Heart right ventricle (tissue), 16 donors: ENCODE measurements at regions not wholly inside any gene's neighbourhood (a gene's known extent, or its start where the extent isn't known, plus 50 kb on each side); places are given as distances from the start of the nearest gene placed in this dataset.

Experiments used
- ATAC-seq, 8 donors: fragments of 200-7000 bp; cut with Tn5 transposase; one replicate each; pipeline ENCODE4 v1.9.1; 2020; ENCODE audit warnings: mild to moderate bottlenecking in 8 of 8, moderate library complexity in 8 of 8, moderate number of reproducible peaks in 1 of 8
- DNase-seq, 2 donors: peaks; one replicate each; pipeline ENCODE4 v3.0.0-alpha.2; 2020
- H3K27ac ChIP-seq, 10 donors: fragments of 200-600 bp; sonication (generic) in 2 of 10; one replicate each; pipeline versions ENCODE4 v1.5.0 to v1.8.0; 2020 to 2022; ENCODE audit warnings: mild to moderate bottlenecking in 3 of 10
- H3K27me3 ChIP-seq, 7 donors: fragments of 200-600 bp; one replicate each; pipeline ENCODE4 v1.8.0; 2021 to 2022; ENCODE audit warnings: mild to moderate bottlenecking in 2 of 7
- H3K36me3 ChIP-seq, 9 donors: fragments of 200-600 bp; sonication (generic) in 1 of 9; one replicate each; pipeline versions ENCODE4 v1.5.0 to v1.8.0; 2020 to 2022; ENCODE audit warnings: mild to moderate bottlenecking in 2 of 9
- H3K4me1 ChIP-seq, 9 donors: fragments of 200-600 bp; sonication (generic) in 1 of 9; one replicate each; pipeline versions ENCODE4 v1.5.0 to v1.8.0; 2020 to 2022; ENCODE audit warnings: mild to moderate bottlenecking in 4 of 9
- H3K4me3 ChIP-seq, 10 donors: fragments of 200-600 bp; sonication (generic) in 2 of 10; one replicate each; pipeline versions ENCODE4 v1.5.0 to v1.8.0; 2020 to 2022; ENCODE audit warnings: mild to moderate bottlenecking in 7 of 10, moderate library complexity in 2 of 10
- H3K9me3 ChIP-seq, 11 donors: fragments of 200-600 bp in 10 of 11; sonication (generic) in 2 of 11; one replicate each; pipeline versions ENCODE4 v1.5.0 to v1.8.0; 2013 to 2022; ENCODE audit warnings: mild to moderate bottlenecking in 2 of 11, control low read depth in 1 of 11, moderate library complexity in 1 of 11
- CTCF ChIP-seq, 9 donors: fragments of 200-600 bp; sonication (generic) in 2 of 9; IDR thresholded peaks; one replicate each; pipeline versions ENCODE4 v1.5.0 to v1.8.0; 2021 to 2022; ENCODE audit warnings: antibody characterized with exemption in 9 of 9, mild to moderate bottlenecking in 5 of 9, moderate library complexity in 1 of 9
- WGBS, 2 donors: extraction: QIAGEN DNeasy Blood & Tissue Kit; methylation state at CpG; one replicate each; pipeline ENCODE4 v1.1.7; 2013; ENCODE audit warnings: inconsistent platforms in 1 of 2; 5-methylcytosine and 5-hydroxymethylcytosine counted together
- intact Hi-C, 10 donors: fragments of 100-400 bp; cut with DNase I; formaldehyde crosslinking; loops; one replicate each; pipeline versions ENCODE4 v1.11.1 to v1.14.2; 2022
- donor health status: Arrhythmogenic right ventricular cardiomyopathy.
- donor health status: ischemic (EF 13 %, LVEDD 7.1; RV severe dilation, severe dysfunction).
- donor health status: healthy with polysubstance abuse.
- donor health status: DM: no; HTN: yes; CAD: no.
- donor health status: DM: no; HTN: no; CAD: no.
- donor health status: ischemic (EF 25% LVEDD 6.9; RV normal size, moderate dysfunction).
- donor health status: ischemic (EF 25% LVEDD 5.7; RV mildly dilated, moderate dysfunction).
- donor health status: healthy.
- donor health status: DM: yes; HTN: yes; CAD: no.
- donor health status: Ischemic cardiomyopathy.
- donor health status: ischemic (EF 35%, LVEDD 5.7; RV mildly dilated, moderate dysfunction).
- donor health status: nonischemic (EF 11% LVEDD 7.7; RV severe dilation, severe dysfunction).
- donor health status: DM: yes; HTN: yes; CAD: no.
- donor health status: PGD.
- donor health status: ischemic (EF 29% LVEDD 5.4; RV normal size, mild dysfunction).
- donor health status: nonischemic (EF 23%, LVEDD 6.1; RV moderate dilation, normal function).

- no peaks in the 10 kb centered on the region for H3K4me1 ChIP-seq
Observed at GRCh38 chr3:147184794-147185193, 221.5 kb downstream of the ZIC4 start.

GRCh38 chr3:147173257-147173656 lies 233.1 kb downstream of the ZIC4 start:
- H3K4me3 ChIP-seq: no peak overlapping the region
- H3K27me3 ChIP-seq: no peaks in the 10 kb centered on the region
- 67 to 70% methylated on average over 4 of the region's 4 CpGs for WGBS, 2 donors
- H3K27ac ChIP-seq: no peak overlapping the region
- intact Hi-C loops: no loop called here
- DNase-seq: no peak
- no peak for TF ChIP-seq CTCF (IDR thresholded peaks at IDR 0.05)
- no peaks in the 10 kb centered on the region for H3K4me1 ChIP-seq
- no peak for ATAC-seq
- H3K36me3 ChIP-seq: no peaks in the 10 kb centered on the region
- H3K9me3 ChIP-seq: peaks cover 0 to 15% (median 0%) of the 10 kb centered on the region in 11 donors

More at GRCh38 chr3:147184794-147185193, 221.5 kb downstream of the ZIC4 start:
- ATAC-seq: no peak
- DNase-seq: no peak
- Histone ChIP-seq H3K9me3 (no peaks in the 10 kb centered on the region), H3K36me3 (no peaks in the 10 kb centered on the region), H3K4me3 (no peak overlapping the region), H3K27ac (no peak overlapping the region), H3K27me3 (no peaks in the 10 kb centered on the region)
- intact Hi-C loops: loop anchor here in 1 of 10 donors (10.0 kb wide), 1 partner anchor 370 kb away; no protein-coding TSS in a partner anchor
- TF ChIP-seq CTCF (IDR thresholded peaks at IDR 0.05): no peak
- WGBS, 2 donors: 77% methylated on average over 2 of the region's 2 CpGs

GRCh38 chr3:147162743-147163142 lies 243.6 kb downstream of the ZIC4 start:
- intact Hi-C loops: no loop called here
- Histone ChIP-seq H3K36me3 (no peaks in the 10 kb centered on the region), H3K4me3 (no peak overlapping the region), H3K4me1 (no peaks in the 10 kb centered on the region), H3K27me3 (no peaks in the 10 kb centered on the region), H3K27ac (no peak overlapping the region), H3K9me3 (no peaks in the 10 kb centered on the region)
- no peak for TF ChIP-seq CTCF (IDR thresholded peaks at IDR 0.05)
- DNase-seq: no peak
- no peak for ATAC-seq

GRCh38 chr3:147161833-147162232 lies 244.5 kb downstream of the ZIC4 start:
- Histone ChIP-seq H3K36me3 (no peaks in the 10 kb centered on the region), H3K9me3 (no peaks in the 10 kb centered on the region), H3K27me3 (no peaks in the 10 kb centered on the region), H3K4me3 (no peak overlapping the region), H3K4me1 (no peaks in the 10 kb centered on the region), H3K27ac (no peak overlapping the region)
- no peak for DNase-seq
- intact Hi-C loops: no loop called here
- peak in 2 of 8 donors; percentile 49 to 55 for ATAC-seq
- TF ChIP-seq CTCF (IDR thresholded peaks at IDR 0.05): no peak
- 58 to 64% methylated on average over 3 of the region's 3 CpGs for WGBS, 2 donors

- intact Hi-C loops: no loop called here
- no peak for TF ChIP-seq CTCF (IDR thresholded peaks at IDR 0.05)
Observed at GRCh38 chr3:147160984-147161383, 245.4 kb downstream of the ZIC4 start.

More at GRCh38 chr3:147160984-147161383, 245.4 kb downstream of the ZIC4 start:
- Histone ChIP-seq H3K27me3 (no peaks in the 10 kb centered on the region), H3K36me3 (no peaks in the 10 kb centered on the region), H3K4me1 (no peaks in the 10 kb centered on the region), H3K27ac (no peak overlapping the region), H3K4me3 (no peak overlapping the region), H3K9me3 (peaks cover 0 to 4% (median 0%) of the 10 kb centered on the region in 11 donors)
- ATAC-seq (no peak), DNase-seq (no peak)
